Chondrocyte (in vitro differentiated cells): ENCODE measurements at regions not wholly inside any gene's neighbourhood (a gene's known extent, or its start where the extent isn't known, plus 50 kb on each side); places are given as distances from the start of the nearest gene placed in this dataset.

ENCODE experiments used
- DNase-seq: peaks from one replicate; pipeline ENCODE4 v3.0.0; 2021; ENCODE audit warnings: mixed read lengths, low spot score
- H3K27ac Mint-ChIP-seq: one replicate; pipeline ENCODE4 v1.8.0; 2021; ENCODE audit warnings: mild to moderate bottlenecking, moderate library complexity, mixed read lengths; ENCODE audit not compliant: unreplicated experiment
- H3K27me3 Mint-ChIP-seq: 2 replicates; pipeline ENCODE4 v1.8.0; 2021; ENCODE audit warnings: low read depth, mixed read lengths
- H3K36me3 Mint-ChIP-seq: 2 replicates; pipeline ENCODE4 v1.8.0; 2021; ENCODE audit warnings: low read depth, mixed read lengths
- H3K4me1 Mint-ChIP-seq: 2 replicates; pipeline ENCODE4 v1.8.0; 2021; ENCODE audit warnings: low read depth, mild to moderate bottlenecking, mixed read lengths
- H3K4me3 Mint-ChIP-seq: one replicate; pipeline ENCODE4 v1.8.0; 2021; ENCODE audit warnings: mild to moderate bottlenecking, moderate library complexity, mixed read lengths; ENCODE audit not compliant: unreplicated experiment
- H3K9me3 Mint-ChIP-seq: 2 replicates; pipeline ENCODE4 v1.8.0; 2021; ENCODE audit warnings: low read depth, mixed read lengths
- TF ChIP-seq, protein P1 (sequence below): fragments of 200-600 bp; sonication (generic); IDR thresholded peaks from 2 replicates; pipeline ENCODE4 v1.5.0; 2021; ENCODE audit warnings: antibody characterized with exemption, mild to moderate bottlenecking, moderate library complexity

DNA sequence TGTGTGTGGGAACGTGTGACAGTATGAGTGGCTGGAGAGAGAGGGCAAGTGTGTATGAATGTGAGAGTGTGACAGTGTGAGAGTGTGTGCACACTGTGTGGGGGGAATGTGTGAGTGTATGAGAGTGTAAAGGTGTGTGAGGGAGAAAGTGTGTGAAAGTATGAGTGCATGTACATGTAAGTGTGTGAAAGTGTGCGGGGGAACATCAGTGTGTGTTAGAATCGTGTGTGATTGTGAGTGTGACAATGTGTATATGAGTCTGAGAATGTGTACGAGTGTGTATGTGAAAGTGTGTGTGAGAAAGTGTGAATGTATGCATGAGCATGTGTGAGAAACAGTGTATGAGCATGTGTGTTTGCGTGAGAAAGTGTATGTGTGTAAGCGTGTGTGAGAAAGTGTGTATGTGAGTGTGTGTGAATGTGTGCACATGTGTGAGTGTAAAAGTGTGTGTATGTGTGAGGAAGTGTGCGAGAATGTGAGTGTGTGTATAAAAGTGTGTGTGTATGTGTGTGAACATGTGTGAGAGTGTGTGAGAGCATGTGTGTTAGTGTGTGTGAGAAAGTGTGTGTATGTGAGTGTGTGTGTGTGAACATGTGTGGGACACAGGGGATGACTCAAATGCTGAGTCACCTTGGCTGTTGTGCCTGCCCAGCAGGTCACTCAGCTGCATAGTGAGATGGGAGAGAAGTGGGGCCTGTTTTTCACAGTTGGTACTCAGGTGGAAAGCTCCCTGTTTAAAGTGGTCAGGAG lies 220.5 kb upstream of the TBX3 start:
- H3K27me3 Mint-ChIP-seq, result peaks cover 2% of the 10 kb centered on the region
- no peaks in the 10 kb centered on the region for H3K9me3 Mint-ChIP-seq
- TF ChIP-seq, protein P1, sequence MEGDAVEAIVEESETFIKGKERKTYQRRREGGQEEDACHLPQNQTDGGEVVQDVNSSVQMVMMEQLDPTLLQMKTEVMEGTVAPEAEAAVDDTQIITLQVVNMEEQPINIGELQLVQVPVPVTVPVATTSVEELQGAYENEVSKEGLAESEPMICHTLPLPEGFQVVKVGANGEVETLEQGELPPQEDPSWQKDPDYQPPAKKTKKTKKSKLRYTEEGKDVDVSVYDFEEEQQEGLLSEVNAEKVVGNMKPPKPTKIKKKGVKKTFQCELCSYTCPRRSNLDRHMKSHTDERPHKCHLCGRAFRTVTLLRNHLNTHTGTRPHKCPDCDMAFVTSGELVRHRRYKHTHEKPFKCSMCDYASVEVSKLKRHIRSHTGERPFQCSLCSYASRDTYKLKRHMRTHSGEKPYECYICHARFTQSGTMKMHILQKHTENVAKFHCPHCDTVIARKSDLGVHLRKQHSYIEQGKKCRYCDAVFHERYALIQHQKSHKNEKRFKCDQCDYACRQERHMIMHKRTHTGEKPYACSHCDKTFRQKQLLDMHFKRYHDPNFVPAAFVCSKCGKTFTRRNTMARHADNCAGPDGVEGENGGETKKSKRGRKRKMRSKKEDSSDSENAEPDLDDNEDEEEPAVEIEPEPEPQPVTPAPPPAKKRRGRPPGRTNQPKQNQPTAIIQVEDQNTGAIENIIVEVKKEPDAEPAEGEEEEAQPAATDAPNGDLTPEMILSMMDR, result no peak
- H3K36me3 Mint-ChIP-seq, result no peaks in the 10 kb centered on the region
- no peak overlapping the region for H3K4me3 Mint-ChIP-seq
- H3K27ac Mint-ChIP-seq, result no peak overlapping the region
- DNase-seq, result no peak
- no peaks in the 10 kb centered on the region for H3K4me1 Mint-ChIP-seq

DNA sequence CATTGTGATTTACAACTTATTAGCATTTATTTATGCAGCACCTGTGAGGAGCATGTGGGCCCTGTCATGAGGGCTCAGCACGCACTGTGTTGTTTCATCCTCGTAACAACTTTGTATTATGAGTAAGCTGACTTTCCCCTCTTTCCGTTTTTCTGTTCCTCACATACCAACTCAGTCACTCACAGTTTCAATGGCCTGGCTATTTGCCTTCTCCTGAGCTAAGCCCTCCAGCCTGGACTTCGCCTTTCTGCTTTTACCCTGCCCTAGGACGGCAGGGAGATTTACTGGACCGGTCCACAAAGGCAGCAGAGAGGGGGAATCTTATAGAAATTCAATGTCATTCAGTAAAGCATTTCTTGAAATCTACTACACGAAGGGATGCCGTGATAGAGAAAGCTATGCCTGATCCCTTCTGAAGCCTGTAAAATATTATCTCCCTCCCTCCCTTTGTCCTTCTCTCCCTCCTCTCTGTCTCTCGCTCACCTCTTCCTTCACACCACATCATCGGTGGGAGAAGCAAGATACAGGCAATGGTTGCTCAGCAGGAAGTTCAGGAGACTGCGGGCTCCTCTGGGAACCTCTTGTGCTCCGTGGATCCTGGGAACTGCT lies 219.2 kb upstream of the TBX3 start:
- Mint-ChIP-seq H3K4me1 (no peaks in the 10 kb centered on the region), H3K27ac (no peak overlapping the region), H3K27me3 (peaks cover 4% of the 10 kb centered on the region), H3K36me3 (no peaks in the 10 kb centered on the region), H3K4me3 (no peak overlapping the region), H3K9me3 (no peaks in the 10 kb centered on the region)
- TF ChIP-seq, protein P1, result no peak
- DNase-seq, result no peak

DNA sequence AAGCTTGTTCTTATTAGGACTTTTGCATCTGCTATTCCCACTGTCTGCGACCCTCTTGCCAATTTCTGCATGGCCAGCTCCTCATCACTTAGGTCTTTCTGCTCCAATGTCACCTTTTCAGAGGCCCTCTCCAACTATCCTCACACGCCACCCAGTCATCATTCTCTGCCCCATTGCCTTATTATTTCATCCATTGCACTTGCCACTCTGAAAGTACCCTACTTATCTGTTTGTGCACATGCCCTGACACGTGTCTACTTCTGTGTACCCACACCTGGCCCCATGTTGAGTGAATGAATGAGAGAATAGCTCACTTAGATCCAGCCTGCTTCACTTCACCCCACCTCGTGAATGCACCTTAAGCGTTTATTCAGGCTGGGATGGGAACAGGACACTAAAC lies 218.7 kb upstream of the TBX3 start:
- Mint-ChIP-seq H3K4me3 (no peak overlapping the region), H3K27me3 (peaks cover 4% of the 10 kb centered on the region), H3K36me3 (no peaks in the 10 kb centered on the region), H3K9me3 (no peaks in the 10 kb centered on the region), H3K27ac (no peak overlapping the region), H3K4me1 (no peaks in the 10 kb centered on the region)
- DNase-seq, result no peak
- TF ChIP-seq, protein P1, result no peak

DNA sequence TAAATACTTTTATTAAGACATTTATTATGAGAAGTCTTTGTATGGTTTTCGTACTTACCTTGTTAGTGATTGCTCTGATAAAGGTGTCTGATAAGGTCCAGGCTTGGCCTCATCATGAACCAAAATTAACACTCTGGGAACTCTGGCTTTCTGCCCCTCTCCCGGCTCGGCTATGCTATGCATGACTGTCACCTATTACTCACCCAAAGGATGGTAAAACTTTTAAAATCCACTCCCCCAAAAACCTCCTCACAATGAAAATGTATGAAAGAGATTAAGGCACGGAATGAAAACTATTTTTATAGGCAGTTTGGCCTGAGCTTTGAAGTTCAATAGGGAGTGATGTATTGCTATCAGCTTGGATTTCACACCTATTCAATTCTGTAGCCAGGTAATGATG lies 217.3 kb upstream of the TBX3 start:
- no peak overlapping the region for H3K27ac Mint-ChIP-seq
- TF ChIP-seq, protein P1, result no peak
- no peaks in the 10 kb centered on the region for H3K4me1 Mint-ChIP-seq
- no peaks in the 10 kb centered on the region for H3K9me3 Mint-ChIP-seq
- H3K27me3 Mint-ChIP-seq, result peaks cover 4% of the 10 kb centered on the region
- no peaks in the 10 kb centered on the region for H3K36me3 Mint-ChIP-seq
- H3K4me3 Mint-ChIP-seq, result no peak overlapping the region
- no peak for DNase-seq

DNA sequence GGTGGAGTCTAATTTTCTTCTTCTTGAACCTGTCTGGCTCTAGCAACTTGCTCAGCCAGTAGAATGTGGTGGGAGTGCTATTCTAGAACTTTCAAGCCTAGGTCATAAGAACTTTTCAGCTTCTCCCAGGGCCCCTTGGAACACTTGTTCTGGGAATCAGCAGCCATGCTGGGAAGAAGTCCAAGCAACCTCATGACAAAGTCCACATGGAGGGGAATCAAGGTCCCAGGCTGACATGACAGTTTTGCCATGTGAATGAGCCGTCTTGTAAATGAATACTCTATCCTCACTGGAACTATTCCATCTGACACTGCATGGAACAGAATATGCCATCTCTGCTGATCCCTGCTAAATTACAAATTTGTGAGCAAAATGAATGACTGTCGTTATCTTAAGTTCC lies 214.2 kb upstream of the TBX3 start:
- Mint-ChIP-seq H3K27ac (no peak overlapping the region), H3K9me3 (no peaks in the 10 kb centered on the region), H3K27me3 (peaks cover 4% of the 10 kb centered on the region), H3K4me1 (no peaks in the 10 kb centered on the region), H3K36me3 (no peaks in the 10 kb centered on the region), H3K4me3 (no peak overlapping the region)
- DNase-seq, result no peak
- TF ChIP-seq, protein P1, result no peak
